Psoas muscle (tissue), 7 donors: ENCODE measurements at regions not wholly inside any gene's neighbourhood (a gene's known extent, or its start where the extent isn't known, plus 50 kb on each side); places are given as distances from the start of the nearest gene placed in this dataset.

ENCODE experiments used
- ATAC-seq, 4 donors: fragments of 200-7000 bp; cut with Tn5 transposase; one replicate each; pipeline ENCODE4 v1.9.1; 2020; ENCODE audit warnings: moderate library complexity in 3 of 4, mild to moderate bottlenecking in 2 of 4
- DNase-seq, 2 donors: peaks; one replicate each; pipeline ENCODE4 v3.0.0-alpha.2; 2020
- H3K27ac ChIP-seq: fragments of 200-600 bp; one replicate; pipeline ENCODE4 v1.8.0; 2022
- H3K27me3 ChIP-seq, 3 donors: fragments of 200-600 bp in 1 of 3; one replicate each; pipeline versions ENCODE4 v1.6.1 to v1.8.0; 2013 to 2022; ENCODE audit warnings: low read length in 2 of 3, mild to moderate bottlenecking in 2 of 3, moderate library complexity in 1 of 3; ENCODE audit not compliant: insufficient read depth in 3 of 3
- H3K36me3 ChIP-seq, 2 donors: fragments of 200-600 bp in 1 of 2; one replicate each; pipeline versions ENCODE4 v1.6.1 to v1.8.0; 2013 to 2022; ENCODE audit warnings: low read depth in 1 of 2, mild to moderate bottlenecking in 1 of 2, moderate library complexity in 1 of 2; ENCODE audit not compliant: insufficient read depth in 1 of 2
- H3K4me1 ChIP-seq: fragments of 200-600 bp; one replicate; pipeline ENCODE4 v1.8.0; 2022
- H3K4me3 ChIP-seq: fragments of 200-600 bp; one replicate; pipeline ENCODE4 v1.8.0; 2022; ENCODE audit warnings: mild to moderate bottlenecking
- H3K9me3 ChIP-seq: fragments of 200-600 bp; one replicate; pipeline ENCODE4 v1.8.0; 2022
- CTCF ChIP-seq: fragments of 200-600 bp; IDR thresholded peaks from one replicate; pipeline ENCODE4 v1.8.0; 2022; ENCODE audit warnings: antibody characterized with exemption
- WGBS, 3 donors: extraction: QIAGEN DNeasy Blood & Tissue Kit; methylation state at CpG; one replicate each; pipeline versions ENCODE4 v1.1.6 to v1.1.7; 2013; 5-methylcytosine and 5-hydroxymethylcytosine counted together
- intact Hi-C, 2 donors: fragments of 100-400 bp; cut with DNase I; formaldehyde crosslinking; loops; one replicate each; pipeline versions ENCODE4 v1.11.0 to v1.14.2; 2022
- donor health status: healthy with polysubstance abuse.
- donor health status: DM: no; HTN: no; CAD: no; lungs with moderate emphysema.
- donor health status: Bipolar disorder and iron deficiency.
- donor health status: healthy.
- donor health status: DM: yes; HTN: yes; CAD: no.
- donor health status: DM: no; HTN: no; CAD: no.
- donor health status: DM: yes; HTN: yes; CAD: no.

GRCh38 chr2:234256516-234256915 is 206.0 kb downstream of the SPP2 start:
- Histone ChIP-seq H3K9me3 (no peaks in the 10 kb centered on the region), H3K27ac (no peak overlapping the region), H3K4me3 (no peak overlapping the region), H3K27me3 (peaks cover 0 to 1% (median 0%) of the 10 kb centered on the region in 3 donors), H3K36me3 (no peaks in the 10 kb centered on the region), H3K4me1 (no peaks in the 10 kb centered on the region)
- TF ChIP-seq CTCF = no peak
- intact Hi-C loops = no loop called here
- 61 to 68% (median 65%) methylated on average over 3 of the region's 3 CpGs for WGBS, 3 donors
- no peak for DNase-seq
- no peak for ATAC-seq

- H3K27ac ChIP-seq = no peak overlapping the region
- H3K27me3 ChIP-seq = peaks cover 0 to 1% (median 0%) of the 10 kb centered on the region in 3 donors
- no peak for DNase-seq
- no peak for ATAC-seq
- H3K4me3 ChIP-seq = no peak overlapping the region
- WGBS, 3 donors = 83 to 86% (median 84%) methylated on average over 5 of the region's 5 CpGs
- no peak for TF ChIP-seq CTCF
- H3K36me3 ChIP-seq = no peaks in the 10 kb centered on the region
- no peaks in the 10 kb centered on the region for H3K9me3 ChIP-seq
- intact Hi-C loops = no loop called here
- H3K4me1 ChIP-seq = no peaks in the 10 kb centered on the region
These were observed 204.4 kb downstream of the SPP2 start for GRCh38 chr2:234254783-234255521.

- Histone ChIP-seq H3K4me3 (no peak overlapping the region), H3K9me3 (no peaks in the 10 kb centered on the region), H3K36me3 (no peaks in the 10 kb centered on the region), H3K4me1 (no peaks in the 10 kb centered on the region), H3K27me3 (no peaks in the 10 kb centered on the region), H3K27ac (no peak overlapping the region)
- ATAC-seq = no peak
- intact Hi-C loops = no loop called here
- 36 to 41% (median 36%) methylated on average over 7 of the region's 7 CpGs for WGBS, 3 donors
- DNase-seq = no peak
- no peak for TF ChIP-seq CTCF
These were observed 202.3 kb downstream of the SPP2 start for GRCh38 chr2:234252772-234253171.

- WGBS, 3 donors = 50 to 60% (median 51%) methylated on average over 8 of the region's 8 CpGs
These were observed 201.1 kb downstream of the SPP2 start for GRCh38 chr2:234251326-234252271.

More at GRCh38 chr2:234251326-234252271, 201.1 kb downstream of the SPP2 start:
- Histone ChIP-seq H3K4me3 (no peak overlapping the region), H3K27me3 (no peaks in the 10 kb centered on the region), H3K4me1 (no peaks in the 10 kb centered on the region), H3K36me3 (no peaks in the 10 kb centered on the region), H3K9me3 (no peaks in the 10 kb centered on the region), H3K27ac (no peak overlapping the region)
- DNase-seq = no peak
- intact Hi-C loops = no loop called here
- ATAC-seq = no peak
- no peak for TF ChIP-seq CTCF
